ENCODE measurements at regions not wholly inside any gene's neighbourhood (a gene's known extent, or its start where the extent isn't known, plus 50 kb on each side); places are given as distances from the start of the nearest gene placed in this dataset.

DNA sequence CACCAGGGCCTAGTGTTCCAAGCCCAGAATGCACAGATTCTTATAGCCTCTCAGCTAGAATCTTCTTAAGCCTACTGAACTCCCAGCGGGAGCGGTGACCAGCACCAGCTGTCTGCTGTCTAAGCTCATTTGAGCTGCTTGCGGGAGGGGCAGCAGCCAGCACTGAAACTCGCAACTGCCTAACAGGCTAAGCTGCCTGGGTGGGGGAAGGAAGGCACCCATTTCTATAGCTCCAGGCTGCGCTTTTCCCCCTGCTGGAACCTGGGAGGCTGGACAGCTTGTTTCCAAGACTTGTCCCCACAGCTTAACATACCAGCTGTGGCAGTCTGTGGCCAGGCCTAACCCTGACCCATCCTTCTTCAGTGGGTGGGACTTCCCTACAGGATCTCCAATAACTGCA, 512.9 kb downstream of the EFNA5 start:
- Histone ChIP-seq H3K36me3 (ENCODE audit: insufficient read depth, low read length) (no peaks in the 10 kb centered on the region), H3K9ac (ENCODE audit: low read length) (no peak overlapping the region), H3K4me3 (ENCODE audit: insufficient read depth, low read depth, low read length) (no peak overlapping the region), H4K20me1 (ENCODE audit: insufficient read depth, low read length) (no peaks in the 10 kb centered on the region), H3K4me1 (ENCODE audit: insufficient read depth, low read length) (no peaks in the 10 kb centered on the region), H2AFZ (ENCODE audit: low read depth, low read length) (no peak overlapping the region), H3K27me3 (ENCODE audit: insufficient read depth, low read length) (no peaks in the 10 kb centered on the region), H3K9me3 (ENCODE audit: insufficient read depth, low read depth, low read length) (no peaks in the 10 kb centered on the region), H3K4me2 (ENCODE audit: low read length) (no peak overlapping the region), H3K79me2 (ENCODE audit: insufficient read depth, low read length) (no peaks in the 10 kb centered on the region), H3K27ac (ENCODE audit: low read depth, low read length) (no peak overlapping the region)
- Mint-ChIP-seq H3K9me3 (ENCODE audit: unreplicated experiment) (peaks cover 4% of the 10 kb centered on the region), H3K36me3 (ENCODE audit: low read depth, unreplicated experiment) (no peaks in the 10 kb centered on the region), H3K27ac (ENCODE audit: unreplicated experiment) (no peak overlapping the region), H3K27me3 (ENCODE audit: low read depth, unreplicated experiment) (no peaks in the 10 kb centered on the region), H3K4me1 (ENCODE audit: low read depth, unreplicated experiment) (peaks cover 6% of the 10 kb centered on the region), H3K4me3 (ENCODE audit: unreplicated experiment) (no peak overlapping the region)
- FAIRE-seq (no peak), DNase-seq (ENCODE audit: low read depth) (no peak)
- TF ChIP-seq EZH2 (IDR thresholded peaks at IDR 0.05; ENCODE audit: insufficient read depth, low read length), result no peak
- TF ChIP-seq, protein P1, sequence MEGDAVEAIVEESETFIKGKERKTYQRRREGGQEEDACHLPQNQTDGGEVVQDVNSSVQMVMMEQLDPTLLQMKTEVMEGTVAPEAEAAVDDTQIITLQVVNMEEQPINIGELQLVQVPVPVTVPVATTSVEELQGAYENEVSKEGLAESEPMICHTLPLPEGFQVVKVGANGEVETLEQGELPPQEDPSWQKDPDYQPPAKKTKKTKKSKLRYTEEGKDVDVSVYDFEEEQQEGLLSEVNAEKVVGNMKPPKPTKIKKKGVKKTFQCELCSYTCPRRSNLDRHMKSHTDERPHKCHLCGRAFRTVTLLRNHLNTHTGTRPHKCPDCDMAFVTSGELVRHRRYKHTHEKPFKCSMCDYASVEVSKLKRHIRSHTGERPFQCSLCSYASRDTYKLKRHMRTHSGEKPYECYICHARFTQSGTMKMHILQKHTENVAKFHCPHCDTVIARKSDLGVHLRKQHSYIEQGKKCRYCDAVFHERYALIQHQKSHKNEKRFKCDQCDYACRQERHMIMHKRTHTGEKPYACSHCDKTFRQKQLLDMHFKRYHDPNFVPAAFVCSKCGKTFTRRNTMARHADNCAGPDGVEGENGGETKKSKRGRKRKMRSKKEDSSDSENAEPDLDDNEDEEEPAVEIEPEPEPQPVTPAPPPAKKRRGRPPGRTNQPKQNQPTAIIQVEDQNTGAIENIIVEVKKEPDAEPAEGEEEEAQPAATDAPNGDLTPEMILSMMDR (IDR thresholded peaks at IDR 0.05; ENCODE audit: insufficient read depth, low read depth, low read length), result no peak

DNA sequence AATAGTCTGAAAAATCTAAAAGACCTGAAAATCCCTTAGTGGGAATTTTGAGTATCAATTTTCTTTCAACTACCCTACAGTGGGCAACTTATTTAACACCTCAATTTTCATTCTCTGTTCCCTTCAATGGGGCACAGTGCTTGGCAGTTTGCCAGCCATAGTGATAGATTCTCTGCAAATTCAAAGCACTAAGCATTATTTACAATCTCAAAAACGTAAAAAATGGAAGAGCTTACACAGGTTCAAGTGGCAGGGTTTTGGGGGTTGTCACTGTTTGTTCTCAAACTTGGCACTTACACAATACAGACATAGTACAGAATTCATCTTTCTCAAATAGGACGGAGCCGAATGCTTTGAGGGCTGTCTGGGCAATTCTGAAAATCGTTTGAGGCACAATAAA, 515.0 kb downstream of the EFNA5 start:
- H3K9ac ChIP-seq (ENCODE audit: low read length), result no peak overlapping the region
- no peak overlapping the region for H3K4me3 ChIP-seq (ENCODE audit: insufficient read depth, low read depth, low read length)
- Mint-ChIP-seq H3K9me3 (ENCODE audit: unreplicated experiment) (peaks cover 4% of the 10 kb centered on the region), H3K4me3 (ENCODE audit: unreplicated experiment) (no peak overlapping the region), H3K27me3 (ENCODE audit: low read depth, unreplicated experiment) (no peaks in the 10 kb centered on the region), H3K36me3 (ENCODE audit: low read depth, unreplicated experiment) (no peaks in the 10 kb centered on the region), H3K27ac (ENCODE audit: unreplicated experiment) (no peak overlapping the region), H3K4me1 (ENCODE audit: low read depth, unreplicated experiment) (peaks cover 6% of the 10 kb centered on the region)
- no peaks in the 10 kb centered on the region for H3K9me3 ChIP-seq (ENCODE audit: insufficient read depth, low read depth, low read length)
- H3K36me3 ChIP-seq (ENCODE audit: insufficient read depth, low read length), result no peaks in the 10 kb centered on the region
- no peak overlapping the region for H3K4me2 ChIP-seq (ENCODE audit: low read length)
- H4K20me1 ChIP-seq (ENCODE audit: insufficient read depth, low read length), result no peaks in the 10 kb centered on the region
- H2AFZ ChIP-seq (ENCODE audit: low read depth, low read length), result no peak overlapping the region
- no peaks in the 10 kb centered on the region for H3K27me3 ChIP-seq (ENCODE audit: insufficient read depth, low read length)
- FAIRE-seq (no peak), DNase-seq (ENCODE audit: low read depth) (no peak)
- no peak for TF ChIP-seq EZH2 (IDR thresholded peaks at IDR 0.05; ENCODE audit: insufficient read depth, low read length)
- TF ChIP-seq, protein P1 (IDR thresholded peaks at IDR 0.05; ENCODE audit: insufficient read depth, low read depth, low read length), result no peak
- no peaks in the 10 kb centered on the region for H3K79me2 ChIP-seq (ENCODE audit: insufficient read depth, low read length)
- no peaks in the 10 kb centered on the region for H3K4me1 ChIP-seq (ENCODE audit: insufficient read depth, low read length)
- no peak overlapping the region for H3K27ac ChIP-seq (ENCODE audit: low read depth, low read length)

DNA sequence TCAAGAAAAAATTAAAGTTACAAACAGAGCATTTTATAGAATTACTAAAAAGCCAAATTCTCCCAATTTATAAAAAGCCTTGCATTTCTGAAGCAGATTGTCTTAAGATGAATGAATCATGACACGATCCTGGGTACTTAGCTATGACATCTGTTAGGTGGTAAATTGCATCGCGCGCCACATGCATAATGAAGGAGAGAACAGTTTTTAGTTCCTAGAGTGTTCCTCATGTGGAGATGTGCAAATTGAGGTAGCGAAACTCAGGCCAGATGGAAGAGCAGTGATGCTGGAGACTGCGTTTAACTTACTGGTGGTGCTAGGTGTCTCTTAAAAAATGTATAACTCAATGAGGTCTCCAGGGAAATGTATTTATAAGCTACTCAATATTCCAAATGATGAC, 516.1 kb downstream of the EFNA5 start:
- Histone ChIP-seq H3K9ac (ENCODE audit: low read length) (no peak overlapping the region), H3K27ac (ENCODE audit: low read depth, low read length) (no peak overlapping the region), H3K4me1 (ENCODE audit: insufficient read depth, low read length) (no peaks in the 10 kb centered on the region), H3K4me2 (ENCODE audit: low read length) (no peak overlapping the region), H3K9me3 (ENCODE audit: insufficient read depth, low read depth, low read length) (no peaks in the 10 kb centered on the region), H2AFZ (ENCODE audit: low read depth, low read length) (no peak overlapping the region), H4K20me1 (ENCODE audit: insufficient read depth, low read length) (no peaks in the 10 kb centered on the region), H3K36me3 (ENCODE audit: insufficient read depth, low read length) (no peaks in the 10 kb centered on the region), H3K27me3 (ENCODE audit: insufficient read depth, low read length) (no peaks in the 10 kb centered on the region), H3K4me3 (ENCODE audit: insufficient read depth, low read depth, low read length) (no peak overlapping the region), H3K79me2 (ENCODE audit: insufficient read depth, low read length) (no peaks in the 10 kb centered on the region)
- Mint-ChIP-seq H3K36me3 (ENCODE audit: low read depth, unreplicated experiment) (no peaks in the 10 kb centered on the region), H3K27me3 (ENCODE audit: low read depth, unreplicated experiment) (no peaks in the 10 kb centered on the region), H3K9me3 (ENCODE audit: unreplicated experiment) (no peaks in the 10 kb centered on the region), H3K4me1 (ENCODE audit: low read depth, unreplicated experiment) (peaks cover 6% of the 10 kb centered on the region), H3K27ac (ENCODE audit: unreplicated experiment) (no peak overlapping the region), H3K4me3 (ENCODE audit: unreplicated experiment) (no peak overlapping the region)
- no peak for DNase-seq (ENCODE audit: low read depth)
- no peak for FAIRE-seq
- TF ChIP-seq, protein P1 (IDR thresholded peaks at IDR 0.05; ENCODE audit: insufficient read depth, low read depth, low read length), result no peak
- no peak for TF ChIP-seq EZH2 (IDR thresholded peaks at IDR 0.05; ENCODE audit: insufficient read depth, low read length)

Data from astrocyte (in vitro differentiated cells and primary cell).